GM18520 (cell line): ENCODE measurements at regions not wholly inside any gene's neighbourhood (a gene's known extent, or its start where the extent isn't known, plus 50 kb on each side); places are given as distances from the start of the nearest gene placed in this dataset.

Experiments
- ATAC-seq: cut with Tn5 transposase; IDR thresholded peaks from one replicate; pipeline ENCODE4 v1.9.1; 2021; ENCODE audit not compliant: unreplicated experiment

DNA sequence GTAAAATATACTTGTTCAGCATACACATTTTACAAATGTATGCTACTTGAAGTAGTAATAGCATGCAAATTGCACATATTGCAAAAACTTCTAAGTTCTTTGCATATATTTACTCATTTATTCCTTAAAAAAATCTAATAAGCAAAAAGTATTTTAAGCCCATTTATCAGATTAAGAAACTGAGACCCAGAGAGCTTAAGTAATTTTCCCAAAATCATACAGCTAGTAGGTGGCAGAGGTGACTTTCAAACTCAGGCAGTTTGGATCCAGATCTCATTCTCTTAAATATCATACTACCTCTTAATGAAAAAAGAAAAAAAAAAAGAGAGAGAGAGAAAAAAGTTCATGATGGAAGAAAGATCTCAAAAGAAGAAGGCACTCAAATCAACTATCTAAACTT lies 157.9 kb downstream of the RPS12 start:
- ATAC-seq: no peak

DNA sequence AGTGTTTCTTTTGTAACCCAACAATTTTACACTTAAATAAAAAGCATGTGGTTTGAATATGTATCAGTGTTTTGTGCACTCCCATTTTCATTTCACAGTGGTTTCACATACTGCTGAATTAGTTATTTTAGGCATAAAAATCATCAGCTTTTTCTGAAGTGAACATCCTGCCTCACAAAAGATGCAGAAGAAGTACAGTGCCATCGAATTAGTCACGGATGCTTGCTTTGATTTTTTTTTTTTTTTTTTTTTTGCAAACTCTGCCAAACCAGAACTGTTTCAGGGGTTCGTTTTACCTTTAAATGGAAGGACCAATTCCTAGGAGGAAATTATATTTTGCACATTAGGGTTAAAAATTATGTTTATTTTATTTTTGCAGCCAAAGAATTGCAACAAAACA lies 158.6 kb downstream of the RPS12 start:
- no peak for ATAC-seq

DNA sequence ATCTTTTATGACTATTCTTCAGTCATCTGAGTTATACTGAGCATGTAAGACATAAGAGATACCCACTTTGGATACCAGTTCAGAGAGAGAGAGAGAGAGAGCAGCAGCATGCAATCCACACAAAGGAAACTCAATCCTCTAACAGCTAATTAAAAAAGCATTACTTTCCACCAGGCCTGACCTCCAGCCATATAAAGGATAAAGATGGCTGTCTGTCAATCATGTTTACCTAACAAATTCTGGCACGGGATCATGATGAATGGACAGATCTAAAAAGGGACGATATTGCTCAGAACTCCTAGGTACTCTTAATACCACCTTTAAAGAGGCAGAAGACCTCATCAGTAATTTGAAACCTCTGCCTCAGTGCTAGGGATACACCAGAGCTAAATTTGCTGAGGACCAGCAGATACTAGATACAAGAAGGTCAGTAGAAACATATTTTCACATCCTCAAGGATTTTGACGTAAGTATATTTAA lies 159.2 kb downstream of the RPS12 start:
- no peak for ATAC-seq

DNA sequence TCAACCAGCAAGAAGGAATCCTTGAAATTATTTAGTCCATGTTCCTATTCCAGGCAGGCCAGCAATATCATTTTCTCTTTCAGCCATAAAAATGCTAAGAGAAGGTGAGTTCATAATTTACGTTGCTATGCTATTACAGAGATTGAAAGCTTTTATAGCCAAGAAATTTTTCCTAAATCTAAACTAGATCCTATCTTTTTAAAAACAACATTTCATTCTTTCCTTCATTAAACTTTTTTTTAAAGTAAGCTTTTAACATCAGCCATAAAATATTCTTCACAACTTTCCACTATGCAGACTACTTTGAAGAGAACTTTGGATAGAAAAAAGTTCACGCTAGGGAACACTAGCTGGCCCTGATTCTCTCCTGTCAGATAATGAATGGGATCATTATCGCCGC lies 159.8 kb downstream of the RPS12 start:
- ATAC-seq: no peak

DNA sequence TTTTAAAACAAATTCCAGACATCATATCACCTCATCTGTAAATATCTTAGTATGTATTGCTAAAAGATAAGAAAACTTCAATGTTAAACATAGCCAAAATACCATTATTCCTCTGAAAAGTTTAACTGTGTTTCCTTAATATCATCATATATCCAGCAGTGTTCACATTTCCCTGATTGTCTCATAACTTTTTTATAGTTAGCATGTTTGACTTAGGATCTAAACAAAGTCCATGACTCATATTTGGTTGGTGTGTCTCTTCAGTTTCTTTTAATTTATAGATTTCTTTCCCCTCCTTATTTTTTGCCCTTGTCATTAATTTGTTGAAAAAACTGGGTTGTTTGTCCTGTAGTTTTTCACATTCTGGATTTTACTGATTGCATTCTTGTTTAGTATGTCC lies 163.0 kb downstream of the RPS12 start:
- no peak for ATAC-seq

DNA sequence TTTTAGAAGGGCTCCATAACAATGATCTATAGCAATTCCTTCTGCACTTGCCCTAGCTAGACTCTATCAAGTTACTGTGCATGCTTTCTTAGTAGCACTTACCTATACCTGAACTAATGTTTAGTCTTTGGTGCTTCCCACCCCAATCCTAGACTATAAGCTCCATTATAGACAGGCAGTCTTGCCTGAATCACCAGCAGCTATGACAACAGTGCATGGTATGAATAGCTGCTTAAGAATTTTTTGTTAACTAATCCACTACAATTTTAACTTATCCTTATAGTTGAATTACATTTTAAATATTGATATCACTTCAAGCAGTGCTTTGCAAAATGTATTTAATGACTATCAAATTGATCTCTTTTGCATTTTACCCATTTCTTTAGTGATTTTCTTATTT lies 164.3 kb downstream of the RPS12 start:
- no peak for ATAC-seq

DNA sequence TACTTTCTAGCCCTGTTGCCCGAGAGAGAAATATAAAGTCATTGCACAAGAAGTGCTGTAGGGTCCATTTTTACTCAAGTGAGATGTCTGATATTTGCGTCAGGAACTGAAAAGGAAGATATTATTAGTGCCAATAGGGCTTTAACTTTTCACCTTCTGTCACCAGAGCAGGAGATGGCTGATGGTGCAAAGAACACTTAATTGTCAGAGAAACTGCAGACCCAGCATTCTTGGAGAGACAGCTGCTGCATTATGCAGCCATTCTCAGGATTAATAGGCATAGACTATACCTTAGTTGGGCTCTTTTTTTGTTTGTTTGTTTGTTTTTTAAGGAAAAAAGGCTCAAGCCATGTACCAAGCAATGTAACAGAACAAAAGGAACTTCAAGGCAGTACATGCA lies 179.4 kb downstream of the RPS12 start:
- no peak for ATAC-seq

DNA sequence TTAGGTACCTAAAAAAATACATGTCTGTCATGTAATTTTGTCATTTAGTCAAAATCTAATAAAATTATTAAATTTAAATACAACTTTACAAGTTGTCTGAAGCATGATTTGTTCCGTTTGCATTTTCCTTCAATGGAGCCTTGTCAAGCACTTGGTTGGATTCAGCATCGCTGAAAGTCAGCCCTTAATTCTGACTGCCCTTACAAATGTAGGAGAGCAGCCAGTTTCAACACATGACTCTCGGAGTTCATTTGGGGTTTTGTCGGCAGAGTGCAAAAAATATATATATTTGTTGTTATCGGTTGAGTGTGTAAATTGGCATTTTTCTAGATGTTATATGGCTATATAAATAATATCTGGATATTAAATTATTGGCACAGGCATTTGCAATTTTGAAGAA lies 180.6 kb downstream of the RPS12 start:
- no peak for ATAC-seq

DNA sequence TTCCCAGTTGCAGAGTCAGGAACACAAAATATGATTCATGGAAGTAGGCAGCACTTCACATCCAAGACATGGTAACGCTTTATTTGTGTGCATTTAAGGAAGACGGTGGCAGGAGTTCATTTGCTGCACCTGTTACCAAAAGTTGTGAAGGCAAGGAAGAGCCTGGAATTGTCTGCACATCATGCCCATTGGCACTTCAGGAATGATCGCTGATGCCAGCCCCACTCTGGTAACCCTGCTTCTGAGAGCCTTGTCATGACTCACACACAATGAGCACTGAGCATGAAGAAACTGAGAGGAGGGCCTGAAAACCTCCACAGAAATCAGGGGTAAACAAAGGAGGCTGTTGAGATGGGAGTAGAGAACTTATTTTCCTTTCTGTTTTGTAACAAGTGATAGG lies 181.1 kb downstream of the RPS12 start:
- no peak for ATAC-seq

DNA sequence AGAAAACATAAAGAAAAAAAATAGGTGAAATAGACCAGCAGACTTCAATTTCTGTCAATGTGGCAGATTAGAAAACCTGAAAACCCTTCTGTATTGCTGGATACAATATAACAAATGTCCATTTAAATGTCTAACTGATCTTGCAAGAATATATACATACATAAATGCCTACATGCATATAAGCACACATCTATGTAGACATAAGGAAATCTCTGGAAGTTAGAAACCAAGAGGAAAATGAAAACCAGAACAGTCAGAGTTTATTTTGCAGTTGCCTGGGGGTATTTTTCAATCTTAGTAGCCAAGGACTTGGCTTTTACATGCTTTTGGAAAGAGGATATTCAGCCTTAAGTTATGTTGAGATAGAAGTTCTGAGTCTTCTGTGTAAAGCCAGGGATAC lies 184.0 kb downstream of the RPS12 start:
- ATAC-seq: no peak

DNA sequence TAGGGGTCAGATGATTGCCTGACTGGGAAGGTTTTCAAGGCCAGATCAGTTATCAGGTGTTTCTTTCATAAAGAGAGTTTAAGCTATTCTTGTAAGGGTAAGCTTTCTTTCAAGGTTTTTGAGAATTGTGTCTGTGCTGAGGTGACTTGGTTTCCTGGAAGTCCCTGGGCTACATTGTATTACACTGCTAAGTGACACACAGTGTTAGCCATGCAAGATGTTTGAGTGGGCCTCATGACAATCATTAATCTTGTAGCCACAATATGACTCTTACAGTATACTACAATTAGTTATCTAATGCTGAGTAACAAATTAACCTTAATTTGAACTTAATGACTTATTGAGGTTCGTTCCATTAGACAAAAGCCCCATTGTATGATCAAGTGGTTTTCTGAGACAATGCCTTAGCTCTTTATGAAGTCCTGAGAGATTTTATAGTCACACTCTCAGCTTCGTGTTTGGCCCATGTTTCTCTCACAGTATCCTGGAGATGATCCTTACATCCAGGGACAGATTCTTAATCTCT lies 186.7 kb downstream of the RPS12 start:
- ATAC-seq: no peak

DNA sequence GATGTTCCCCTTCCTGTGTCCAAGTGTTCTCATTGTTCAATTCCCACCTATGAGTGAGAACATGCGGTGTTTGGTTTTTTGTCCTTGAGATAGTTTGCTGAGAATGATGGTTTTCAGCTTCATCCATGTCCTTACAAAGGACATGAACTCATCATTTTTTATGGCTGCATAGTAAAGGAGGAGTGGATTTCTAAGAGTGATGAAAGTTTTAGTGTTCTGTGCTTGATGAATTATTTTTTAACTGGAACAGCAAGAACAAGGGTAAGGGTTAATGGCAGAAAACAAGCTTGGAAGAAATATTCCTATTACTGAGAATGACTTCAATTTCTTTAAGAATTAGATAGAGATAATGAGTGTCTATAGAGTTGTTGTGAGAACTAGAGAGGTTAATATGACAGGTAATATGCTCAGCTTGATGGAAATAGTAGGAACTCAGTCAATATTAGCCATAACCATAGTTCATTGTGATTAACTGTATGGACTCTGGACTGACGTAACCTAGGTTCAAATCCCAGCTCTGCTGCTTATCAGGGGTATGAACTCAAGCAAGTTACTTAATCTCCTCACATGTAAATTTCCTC lies 190.0 kb downstream of the RPS12 start:
- ATAC-seq: no peak

DNA sequence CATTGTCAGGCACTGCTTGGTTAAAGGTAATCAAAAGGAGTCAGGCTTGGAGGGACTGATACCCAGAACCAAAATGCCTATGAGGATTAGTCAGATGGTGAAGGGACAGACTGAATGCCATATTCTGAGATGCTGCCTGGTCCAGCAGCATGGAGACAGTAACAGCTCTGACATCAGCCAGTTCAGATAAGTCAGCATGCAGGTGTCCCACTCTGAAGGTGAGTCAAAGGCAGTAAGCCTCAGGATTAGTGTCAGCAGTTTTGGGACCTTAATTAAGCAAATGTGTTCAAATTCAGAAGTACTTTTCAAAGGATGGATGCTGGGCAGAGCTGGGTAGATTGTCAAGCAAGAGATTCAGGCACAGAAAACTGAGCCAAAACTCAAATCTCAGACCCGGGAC lies 198.4 kb downstream of the RPS12 start:
- no peak for ATAC-seq

DNA sequence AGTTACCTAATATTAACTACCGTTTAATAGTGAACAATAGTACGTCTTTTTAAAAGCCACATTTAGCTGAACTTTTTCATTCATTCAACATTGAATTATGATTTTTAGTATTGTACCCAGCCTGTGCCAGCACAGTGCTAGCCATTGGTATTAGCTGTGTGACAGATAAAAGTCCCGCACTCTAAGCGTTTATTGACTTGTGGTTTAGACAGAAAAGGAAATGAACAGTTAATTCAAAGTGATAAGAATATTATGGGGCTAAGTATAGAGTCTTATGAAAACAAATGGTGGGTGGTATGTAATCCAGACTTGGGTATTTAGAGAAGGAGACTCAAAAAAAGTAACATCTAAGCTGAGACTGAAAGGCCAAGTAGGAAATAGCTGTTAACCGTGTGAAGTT lies 202.3 kb downstream of the RPS12 start:
- no peak for ATAC-seq

DNA sequence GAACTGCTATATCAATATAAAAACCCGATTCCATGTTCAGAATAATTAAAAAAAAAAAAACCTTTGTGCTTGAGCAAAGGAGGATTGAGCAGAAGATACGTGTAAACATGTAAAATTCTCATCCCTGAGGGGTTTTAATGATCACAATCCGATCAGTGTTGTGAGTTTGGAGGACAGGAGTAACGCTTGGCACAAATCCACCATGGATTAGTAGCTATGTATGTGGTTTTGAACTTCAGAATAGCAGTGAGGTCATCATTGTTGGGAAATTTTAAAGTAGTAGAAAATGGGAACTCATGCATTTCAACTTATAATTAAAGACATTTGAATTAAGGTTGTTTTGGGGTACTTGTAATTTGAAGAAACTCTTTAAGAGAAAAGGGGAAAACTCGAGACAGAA lies 203.2 kb downstream of the RPS12 start:
- no peak for ATAC-seq

DNA sequence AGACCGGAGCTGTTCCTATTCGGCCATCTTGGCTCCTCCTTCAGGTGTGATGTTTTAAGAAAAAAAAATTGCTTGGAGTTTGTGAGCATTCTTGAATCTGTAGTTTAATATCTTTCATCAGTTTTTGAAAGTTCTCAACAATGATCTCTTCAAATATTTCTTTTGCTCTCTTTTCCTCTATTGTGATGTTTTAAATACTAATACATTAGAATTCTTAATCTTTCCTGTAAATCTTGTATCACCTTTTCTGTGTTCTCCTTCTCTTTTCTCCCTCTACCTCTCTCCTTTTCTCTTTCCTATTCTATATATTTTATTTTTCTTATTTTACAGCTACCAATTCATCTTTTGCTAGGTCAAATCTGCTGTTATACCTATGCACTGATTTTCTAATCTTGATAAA lies 212.3 kb downstream of the RPS12 start:
- no peak for ATAC-seq

DNA sequence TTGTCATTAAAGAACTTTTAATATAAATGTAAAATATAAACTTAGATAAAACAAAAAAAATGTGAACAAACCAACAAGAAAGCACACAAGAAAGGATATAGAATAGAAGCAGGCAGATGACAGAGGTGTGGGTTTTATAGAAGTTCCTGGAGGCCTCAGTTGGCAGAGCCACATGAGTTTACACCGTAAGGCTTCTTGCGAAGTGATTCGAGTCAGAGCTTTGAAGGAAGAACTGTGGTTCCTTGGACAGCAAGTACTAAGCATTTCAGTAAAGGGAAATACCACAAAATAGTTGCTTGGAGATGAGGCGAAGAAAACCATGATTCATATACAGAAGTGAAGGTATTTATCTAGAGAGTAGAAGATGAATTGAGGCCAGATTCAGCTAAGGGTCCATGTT lies 207.9 kb upstream of the EYA4 start:
- ATAC-seq: no peak

DNA sequence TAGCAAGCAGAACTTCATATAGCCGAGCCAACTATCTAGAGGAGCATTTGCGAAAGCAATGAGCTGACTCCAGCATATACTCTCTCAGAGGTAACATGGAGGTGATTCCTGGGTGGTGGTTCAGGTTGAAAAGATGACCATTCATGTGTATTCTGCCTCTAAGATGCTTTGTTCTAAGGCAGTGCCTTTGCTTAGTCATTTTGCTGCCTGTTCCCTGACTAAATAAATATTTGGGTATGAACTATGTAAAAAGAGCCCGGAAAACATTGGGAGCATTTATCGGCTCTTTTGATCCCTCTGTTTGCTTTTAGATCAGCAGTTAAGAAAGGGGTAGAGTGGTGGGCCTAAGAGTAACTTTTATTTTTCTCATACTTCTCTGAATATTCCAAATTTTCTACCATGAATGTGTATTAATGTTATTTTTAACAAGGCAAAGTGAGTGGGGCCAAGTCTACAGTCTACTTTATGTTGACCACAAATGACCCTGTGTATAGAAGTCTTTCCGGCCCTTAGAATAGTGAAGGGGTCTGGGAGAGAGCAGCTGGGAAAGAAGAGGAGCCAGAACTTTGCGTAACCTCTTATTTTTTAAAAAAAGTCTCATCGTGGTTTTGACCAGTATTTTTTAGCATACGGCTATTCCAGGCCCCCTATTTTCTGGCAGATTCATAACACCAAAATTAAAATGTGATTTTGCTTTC lies 206.5 kb upstream of the EYA4 start:
- ATAC-seq: no peak

DNA sequence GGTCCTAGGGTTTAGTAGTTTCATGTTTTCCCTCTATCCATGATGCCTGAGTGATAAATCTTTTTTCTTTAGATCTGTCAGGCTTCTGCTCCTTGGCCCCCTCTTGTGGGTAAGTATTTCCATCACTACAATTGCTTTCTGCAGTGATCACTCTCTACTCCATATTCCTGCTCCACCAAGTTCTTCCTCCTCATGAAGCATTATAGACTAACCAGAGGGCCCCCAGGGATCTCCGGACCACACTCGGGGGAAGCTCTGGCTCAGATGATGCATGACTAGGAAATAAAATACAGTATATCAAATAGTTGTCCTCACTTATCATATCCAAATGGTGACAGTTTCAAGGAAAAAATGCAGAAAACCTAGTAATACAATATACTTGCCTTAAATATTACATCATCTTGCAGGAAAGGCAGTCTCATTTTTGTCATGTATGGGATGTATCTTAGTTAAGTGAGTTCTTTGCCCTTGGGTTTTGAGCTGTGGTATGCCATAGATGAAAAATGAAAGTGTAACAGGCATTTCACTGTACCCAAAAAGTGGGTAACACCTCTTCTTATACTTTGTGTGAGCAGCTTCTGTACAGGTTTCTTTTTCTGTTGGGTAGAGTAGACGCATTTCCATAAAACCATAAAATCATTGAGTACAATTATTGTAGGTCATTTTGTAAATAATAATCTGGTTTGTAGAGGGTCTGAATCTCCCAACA lies 200.9 kb upstream of the EYA4 start:
- ATAC-seq: no peak

DNA sequence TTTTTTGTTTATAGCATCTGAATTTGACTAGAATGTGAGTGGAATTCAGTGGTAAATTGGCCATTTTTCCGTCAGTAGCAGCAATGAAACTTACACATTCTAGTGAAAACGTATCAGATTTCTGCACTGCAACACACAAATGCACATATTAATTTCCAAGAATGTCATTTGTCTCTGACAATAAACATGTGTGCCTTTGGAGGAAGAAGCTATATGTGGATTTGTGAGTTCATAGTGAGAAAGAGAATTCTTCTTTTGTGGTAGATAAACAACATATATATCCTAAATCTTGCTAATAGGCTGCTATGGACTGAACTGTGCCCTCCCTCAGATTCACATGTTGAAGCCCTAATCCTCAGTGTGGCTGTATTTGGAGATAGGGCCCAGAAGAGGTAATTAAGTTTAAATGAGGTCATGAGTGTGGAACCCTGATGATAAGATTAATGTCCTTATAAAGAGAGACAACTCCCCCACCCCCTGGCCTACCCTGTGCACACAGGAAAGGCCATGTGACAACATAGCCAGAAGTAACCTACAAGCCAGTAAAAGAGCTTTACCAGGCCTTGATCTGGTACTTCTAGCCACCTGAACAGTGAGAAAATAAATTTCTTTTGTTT lies 200.2 kb upstream of the EYA4 start:
- no peak for ATAC-seq

DNA sequence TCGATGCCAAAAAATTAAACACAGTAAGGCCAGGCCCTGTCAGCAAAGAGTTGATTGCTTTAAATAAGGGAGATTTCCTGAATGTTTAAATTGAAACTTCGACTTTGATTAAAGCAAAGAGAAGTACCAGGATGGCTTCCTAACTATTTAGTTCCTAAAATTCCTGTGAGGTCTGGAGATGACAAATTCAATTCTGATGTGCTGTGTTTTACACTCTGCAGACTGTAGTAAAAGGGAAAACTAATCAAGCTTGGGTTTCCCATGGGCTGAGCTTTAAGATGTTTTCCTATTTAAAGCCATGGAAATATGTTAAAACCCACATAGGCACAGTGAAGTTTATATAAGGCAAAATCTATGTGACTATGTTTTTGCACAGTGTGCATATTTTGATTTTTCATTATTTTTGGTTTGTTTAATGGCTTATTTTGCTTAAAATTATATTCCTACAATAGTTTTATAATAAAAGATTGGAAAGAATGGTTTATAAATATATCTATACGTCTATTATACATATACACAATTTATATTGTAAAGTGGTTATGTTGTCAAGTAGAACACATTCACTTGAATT lies 198.5 kb upstream of the EYA4 start:
- no peak for ATAC-seq
